Body of pancreas (tissue), 4 donors: ENCODE measurements at regions not wholly inside any gene's neighbourhood (a gene's known extent, or its start where the extent isn't known, plus 50 kb on each side); places are given as distances from the start of the nearest gene placed in this dataset.
"Not testable (repeated sequence)": the region's sequence is repeated elsewhere in the genome, so short reads cannot be mapped to it uniquely, and the experiment has no call there.

Source experiments
- ATAC-seq: fragments of 150-250 bp; one replicate; pipeline ENCODE4 v1.9.1; 2016
- DNase-seq, 4 donors: peaks; one replicate each; pipeline ENCODE4 v3.0.0-alpha.2; 2019
- H3K27ac ChIP-seq, 4 donors: fragments of 200-600 bp; sonication (generic); 1 replicate in 3 of 4; 2 replicates in 1 of 4; pipeline versions ENCODE4 v1.5.1 to v1.6.1; 2016 to 2019; ENCODE audit warnings: mild to moderate bottlenecking in 1 of 4, mixed read lengths in 1 of 4, moderate library complexity in 1 of 4
- H3K27me3 ChIP-seq, 2 donors: fragments of 200-600 bp; sonication (generic); one replicate each; pipeline ENCODE4 v1.6.0; 2016; ENCODE audit warnings: mild to moderate bottlenecking in 1 of 2
- H3K36me3 ChIP-seq, 2 donors: fragments of 200-600 bp; sonication (generic); replicated peaks in 1 of 2; 2 replicates each; pipeline ENCODE4 v1.5.1; 2016; ENCODE audit warnings: low read depth in 2 of 2; ENCODE audit not compliant: insufficient read depth in 1 of 2
- H3K4me1 ChIP-seq: fragments of 200-600 bp; sonication (generic); one replicate; pipeline ENCODE4 v1.6.0; 2016
- H3K4me3 ChIP-seq, 2 donors: fragments of 200-600 bp; sonication (generic); 1 replicate in 1 of 2; 2 replicates in 1 of 2; pipeline ENCODE4 v1.5.1; 2016 to 2019
- H3K9me3 ChIP-seq, 3 donors: fragments of 200-600 bp; sonication (generic); 1 replicate in 2 of 3; 2 replicates in 1 of 3; pipeline ENCODE4 v1.5.1; 2016
- CTCF ChIP-seq, 7 experiments: fragments of 450-650 bp in 4 of 7; fragments of 200-600 bp in 3 of 7; sonication (generic) in 3 of 7; IDR thresholded peaks; one replicate each; pipeline ENCODE4 v1.5.1; 2016 to 2019; ENCODE audit warnings: antibody characterized with exemption in 7 of 7
- POLR2A ChIP-seq, 3 donors: fragments of 450-650 bp; IDR thresholded peaks; one replicate each; pipeline ENCODE4 v1.6.1; 2016; ENCODE audit warnings: antibody characterized with exemption in 3 of 3, mild to moderate bottlenecking in 2 of 3
- WGBS, 2 donors: methylation state at CpG; one replicate each; pipeline ENCODE4 v1.1.5; 2017; 5-methylcytosine and 5-hydroxymethylcytosine counted together
- intact Hi-C: fragments of 100-400 bp; cut with DNase I; formaldehyde crosslinking; loops from one replicate; pipeline ENCODE4 v1.15.1; 2023

GRCh38 chr4:159577241-159577640 is 474.4 kb downstream of the RAPGEF2 start:
- H3K27ac ChIP-seq: no peak overlapping the region
- no peaks in the 10 kb centered on the region for H3K9me3 ChIP-seq
- intact Hi-C loops: no loop called here
- TF ChIP-seq CTCF (IDR thresholded peaks at IDR 0.05) (no peak), POLR2A (IDR thresholded peaks at IDR 0.05) (no peak)
- no peaks in the 10 kb centered on the region for H3K27me3 ChIP-seq
- peaks cover 14% of the 10 kb centered on the region for H3K4me1 ChIP-seq
- DNase-seq: no peak
- no peak for ATAC-seq
- H3K36me3 ChIP-seq: no peaks in the 10 kb centered on the region
- 38 to 47% methylated on average over 2 of the region's 2 CpGs for WGBS, 2 donors
- H3K4me3 ChIP-seq: no peak overlapping the region

GRCh38 chr4:159582685-159583084 is 479.8 kb downstream of the RAPGEF2 start:
- TF ChIP-seq POLR2A (IDR thresholded peaks at IDR 0.05) (no peak), CTCF (IDR thresholded peaks at IDR 0.05) (no peak)
- H3K27ac ChIP-seq: no peak overlapping the region
- no peaks in the 10 kb centered on the region for H3K36me3 ChIP-seq
- intact Hi-C loops: no loop called here
- peaks cover 13% of the 10 kb centered on the region for H3K4me1 ChIP-seq
- H3K27me3 ChIP-seq: no peaks in the 10 kb centered on the region
- no peak for ATAC-seq
- DNase-seq: no peak
- H3K4me3 ChIP-seq: no peak overlapping the region
- peaks cover 0 to 5% (median 0%) of the 10 kb centered on the region in 3 donors for H3K9me3 ChIP-seq

GRCh38 chr4:159592898-159593556 is 490.1 kb downstream of the RAPGEF2 start:
- Histone ChIP-seq H3K27ac (no peak overlapping the region), H3K4me1 (peaks cover 8% of the 10 kb centered on the region), H3K9me3 (peaks cover 0 to 3% (median 0%) of the 10 kb centered on the region in 3 donors), H3K36me3 (no peaks in the 10 kb centered on the region), H3K4me3 (no peak overlapping the region), H3K27me3 (no peaks in the 10 kb centered on the region)
- ATAC-seq: no peak
- intact Hi-C loops: no loop called here
- WGBS, 2 donors: 42 to 45% methylated on average over 2 of the region's 2 CpGs
- no peak for TF ChIP-seq CTCF (IDR thresholded peaks at IDR 0.05)
- TF ChIP-seq POLR2A (IDR thresholded peaks at IDR 0.05): no peak
- no peak for DNase-seq

GRCh38 chr4:159593681-159594080 is 490.8 kb downstream of the RAPGEF2 start:
- H3K4me1 ChIP-seq: peaks cover 8% of the 10 kb centered on the region
- H3K27ac ChIP-seq: no peak overlapping the region
- H3K27me3 ChIP-seq: no peaks in the 10 kb centered on the region
- intact Hi-C loops: no loop called here
- no peak for DNase-seq
- WGBS, 2 donors: 13 to 16% methylated on average over 4 of the region's 4 CpGs
- no peak for TF ChIP-seq CTCF (IDR thresholded peaks at IDR 0.05)
- TF ChIP-seq POLR2A (IDR thresholded peaks at IDR 0.05): no peak
- H3K36me3 ChIP-seq: no peaks in the 10 kb centered on the region
- H3K4me3 ChIP-seq: no peak overlapping the region
- peaks cover 0 to 3% (median 0%) of the 10 kb centered on the region in 3 donors for H3K9me3 ChIP-seq
- no peak for ATAC-seq

- no peak overlapping the region for H3K27ac ChIP-seq
- whole genome bisulfite sequencing, 2 donors: 62 to 69% methylated on average over 2 of the region's 2 CpGs
These were observed 491.7 kb downstream of the RAPGEF2 start for GRCh38 chr4:159594576-159594975.

GRCh38 chr4:159595101-159595500 is 492.2 kb downstream of the RAPGEF2 start:
- 53 to 62% methylated on average over 4 of the region's 4 CpGs for WGBS, 2 donors
- H3K9me3 ChIP-seq, H3K36me3 ChIP-seq, ATAC-seq, H3K4me3 ChIP-seq, H3K27me3 ChIP-seq, H3K27ac ChIP-seq, DNase-seq, intact Hi-C loops: not testable (repeated sequence)
- H3K4me1 ChIP-seq: peaks cover 15% of the 10 kb centered on the region

More at GRCh38 chr4:159594576-159594975, 491.7 kb downstream of the RAPGEF2 start:
- intact Hi-C loops: no loop called here
- H3K36me3 ChIP-seq: no peaks in the 10 kb centered on the region
- DNase-seq (no peak), ATAC-seq (no peak)
- TF ChIP-seq CTCF (IDR thresholded peaks at IDR 0.05): no peak
- no peak for TF ChIP-seq POLR2A (IDR thresholded peaks at IDR 0.05)
- H3K9me3 ChIP-seq: peaks cover 0 to 3% (median 0%) of the 10 kb centered on the region in 3 donors
- H3K4me3 ChIP-seq: no peak overlapping the region
- no peaks in the 10 kb centered on the region for H3K27me3 ChIP-seq
- peaks cover 10% of the 10 kb centered on the region for H3K4me1 ChIP-seq
